Fibroblast of peridontal ligament (primary cell): ENCODE measurements at regions not wholly inside any gene's neighbourhood (a gene's known extent, or its start where the extent isn't known, plus 50 kb on each side); places are given as distances from the start of the nearest gene placed in this dataset.
A peak's percentile ranks its signal among the peaks of the same experiment; 100 is the strongest.

Experiments
- DNase-seq: peaks from one replicate; pipeline ENCODE4 v3.0.0-alpha.2; 2010; ENCODE audit errors: extremely low read depth

DNA sequence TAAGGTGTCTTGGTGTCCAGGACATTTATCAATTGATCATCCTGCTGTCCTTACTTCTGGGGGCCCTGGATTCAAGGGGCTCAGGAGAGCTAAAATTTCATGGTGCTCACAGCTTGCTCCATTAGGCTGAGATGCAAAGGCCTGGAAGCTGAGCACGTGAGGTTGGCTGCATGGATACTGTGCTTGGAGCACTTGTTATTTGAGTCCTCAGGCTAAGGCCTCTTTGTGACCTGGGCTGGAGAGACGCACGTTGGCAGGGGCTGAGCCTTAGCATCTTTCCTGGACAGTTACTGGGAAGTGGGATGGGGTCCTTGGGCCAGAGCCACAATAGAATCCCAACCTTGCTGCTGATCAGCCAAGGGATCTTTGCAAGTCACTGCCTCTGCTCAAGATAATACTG lies 151.2 kb upstream of the HS6ST1 start:
- no peak for DNase-seq

- peak; percentile 37 for DNase-seq
Measured at GRCh38 chr2:128472789-128473174, 154.1 kb upstream of the HS6ST1 start.

DNA sequence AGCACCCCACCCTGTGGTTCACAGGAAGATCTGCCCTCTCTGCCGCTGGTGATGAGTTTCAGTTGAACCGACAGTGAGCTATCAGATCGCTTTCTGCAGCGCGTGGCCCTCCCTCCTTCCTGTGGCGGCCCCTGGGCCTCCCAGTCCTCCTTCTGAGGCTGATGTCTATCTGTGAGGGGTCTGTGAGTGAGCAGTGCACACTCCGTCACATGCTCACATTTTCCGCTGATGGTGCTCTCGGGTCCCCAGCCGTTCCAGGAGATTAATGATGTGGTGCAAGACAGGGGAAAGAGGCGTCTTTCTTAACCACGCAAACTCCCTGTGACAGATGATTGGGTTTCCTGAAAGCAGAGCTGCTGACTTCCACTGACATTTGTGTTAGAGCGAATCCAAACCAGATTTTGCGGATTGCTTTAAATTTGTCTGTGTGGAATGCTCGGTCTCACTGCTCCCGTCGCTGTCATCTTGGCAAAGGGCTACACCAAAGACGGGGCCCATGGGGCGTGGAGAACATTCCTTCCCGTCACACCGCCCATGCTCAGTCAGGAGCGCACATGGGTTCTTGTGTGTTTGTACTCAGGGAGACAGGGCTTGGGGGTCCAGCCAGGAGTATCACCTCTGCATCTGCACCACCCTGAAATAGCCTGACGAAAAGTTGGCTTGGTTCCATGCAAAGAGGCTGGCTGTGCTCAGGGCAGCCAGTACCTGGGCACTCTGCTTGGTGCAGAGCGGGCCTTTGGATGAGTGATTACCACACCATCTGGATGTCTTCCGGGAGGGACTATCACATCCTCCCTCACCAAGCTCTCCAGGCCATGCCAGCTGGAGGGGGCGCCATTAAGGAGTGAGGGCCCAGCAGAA lies 154.7 kb upstream of the HS6ST1 start:
- peak; percentile 73 for DNase-seq

DNA sequence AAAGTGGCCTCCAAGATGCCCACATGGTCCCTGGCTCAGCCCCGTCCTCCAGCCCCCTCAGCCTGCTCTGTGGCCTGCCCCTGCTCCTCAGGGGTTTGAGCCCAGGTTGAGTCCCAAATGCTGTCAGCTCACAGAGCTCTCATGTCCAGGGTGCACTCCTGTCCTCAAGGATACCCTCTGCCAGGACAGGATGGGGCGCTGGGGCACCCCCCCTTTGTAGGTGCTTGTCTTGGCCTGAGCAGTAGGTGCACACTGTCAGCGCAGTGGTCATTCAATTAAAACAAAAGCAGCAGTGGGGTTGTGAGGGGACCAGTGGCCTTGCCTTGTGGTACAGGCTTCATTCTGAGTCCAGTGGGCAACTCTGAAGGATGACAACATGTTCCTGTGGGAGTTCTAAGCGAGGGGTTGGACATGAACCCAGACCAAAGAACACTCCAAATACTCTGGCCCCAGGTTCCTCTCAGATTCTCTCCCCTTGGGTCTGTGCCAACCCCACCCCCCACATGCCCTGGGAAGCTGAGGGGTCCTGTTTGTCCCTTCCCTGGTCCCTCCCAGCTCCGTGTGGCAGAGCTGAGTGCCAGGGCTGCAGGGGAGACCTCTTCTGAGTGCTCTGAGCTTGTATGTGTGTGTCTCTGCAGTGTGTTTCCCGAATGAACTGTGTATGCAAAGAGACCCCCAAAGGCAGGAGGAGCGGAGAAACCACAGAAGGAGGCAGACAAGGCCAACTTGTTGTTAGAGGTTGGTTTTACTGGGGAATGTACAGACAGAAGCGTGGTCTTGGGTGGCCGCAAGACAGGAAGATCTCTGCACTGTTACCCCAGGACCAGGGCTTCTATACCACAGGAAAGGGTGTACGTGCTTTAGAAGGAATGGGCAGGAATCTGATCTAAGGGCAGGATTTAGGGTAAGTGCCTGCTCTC lies 155.6 kb upstream of the HS6ST1 start:
- DNase-seq = no peak

DNA sequence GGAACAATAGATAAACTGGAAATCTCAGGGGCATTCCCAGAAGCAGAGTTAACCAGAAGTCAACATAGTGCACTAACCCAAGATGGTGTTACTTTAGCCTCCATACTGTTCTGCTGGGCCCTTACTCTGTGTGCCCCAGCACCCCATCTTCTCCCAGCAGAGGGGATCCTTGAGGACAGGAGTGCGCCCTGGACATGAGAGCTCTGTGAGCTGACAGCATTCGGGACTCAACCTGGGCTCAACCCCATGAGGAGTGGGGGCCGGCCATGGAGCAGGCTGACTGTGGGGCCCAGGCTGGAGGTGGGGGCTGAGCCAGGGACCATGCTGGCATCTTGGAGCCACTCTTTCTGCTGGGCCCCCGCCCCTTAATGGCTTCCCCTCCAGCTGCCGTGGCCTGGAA lies 156.3 kb upstream of the HS6ST1 start:
- DNase-seq = no peak

- no peak for DNase-seq
Measured at GRCh38 chr2:128475427-128476211, 157.0 kb upstream of the HS6ST1 start.

- DNase-seq = no peak
Measured at GRCh38 chr2:128477026-128477820, 158.6 kb upstream of the HS6ST1 start.

DNA sequence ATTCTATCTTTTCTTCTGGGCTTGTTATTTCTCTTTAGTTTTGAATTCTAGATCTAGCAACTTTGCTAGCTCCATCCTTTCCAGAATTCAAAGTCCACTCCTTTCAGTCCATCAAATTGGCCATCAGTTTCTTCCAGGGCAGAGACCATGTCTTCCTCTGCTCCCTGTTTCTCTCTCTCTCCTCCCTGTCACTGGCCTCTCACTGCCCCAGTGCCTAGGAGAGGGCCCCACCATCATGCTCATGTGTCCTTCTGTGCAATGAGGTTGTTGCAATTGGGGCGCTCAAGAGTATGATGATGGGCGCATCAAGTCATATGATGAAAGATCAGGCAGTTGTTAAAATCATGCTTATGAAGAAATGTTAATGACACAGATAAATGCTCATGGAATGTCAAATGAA lies 159.2 kb upstream of the HS6ST1 start:
- DNase-seq = no peak

- no peak for DNase-seq
Measured at GRCh38 chr2:128485761-128486639, 167.3 kb upstream of the HS6ST1 start.

GRCh38 chr2:128486640-128487375 lies 168.1 kb upstream of the HS6ST1 start:
- DNase-seq = no peak

DNA sequence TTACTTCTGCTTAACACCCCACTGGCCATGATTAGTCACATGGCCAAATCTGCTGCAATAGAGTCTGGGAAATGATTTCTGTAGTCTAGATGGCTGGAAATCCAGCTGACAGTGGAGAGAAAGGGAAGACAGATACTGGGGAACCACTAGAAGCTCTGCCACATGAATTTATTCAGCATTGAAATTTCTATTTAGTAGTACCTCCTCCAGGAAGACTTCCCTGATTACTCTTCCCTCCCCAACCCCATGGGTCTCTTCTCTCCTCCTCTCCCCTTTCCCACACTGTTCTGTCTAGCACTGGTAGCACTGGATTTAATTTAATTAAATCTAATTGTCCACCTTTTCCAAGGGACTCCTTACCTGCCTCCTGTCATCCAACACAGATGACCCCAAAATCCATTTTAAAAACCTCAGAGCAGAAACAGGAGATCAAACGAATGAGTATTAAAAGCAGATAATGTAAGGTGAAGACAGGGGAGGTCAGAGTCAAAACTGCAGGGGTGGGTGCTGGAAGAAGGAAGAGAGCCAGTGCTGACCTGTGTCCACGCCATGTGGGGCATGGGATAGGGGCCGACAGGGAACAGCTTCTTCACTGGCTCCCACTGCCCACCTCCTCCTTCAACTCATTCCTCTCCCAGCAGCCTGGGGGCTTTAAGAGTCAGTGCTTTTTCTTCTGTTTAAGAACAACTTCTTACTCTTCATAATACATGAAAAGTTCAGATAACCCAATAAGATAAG lies 169.2 kb upstream of the HS6ST1 start:
- DNase-seq = no peak

GRCh38 chr2:128488434-128488833 lies 169.8 kb upstream of the HS6ST1 start:
- DNase-seq = no peak

DNA sequence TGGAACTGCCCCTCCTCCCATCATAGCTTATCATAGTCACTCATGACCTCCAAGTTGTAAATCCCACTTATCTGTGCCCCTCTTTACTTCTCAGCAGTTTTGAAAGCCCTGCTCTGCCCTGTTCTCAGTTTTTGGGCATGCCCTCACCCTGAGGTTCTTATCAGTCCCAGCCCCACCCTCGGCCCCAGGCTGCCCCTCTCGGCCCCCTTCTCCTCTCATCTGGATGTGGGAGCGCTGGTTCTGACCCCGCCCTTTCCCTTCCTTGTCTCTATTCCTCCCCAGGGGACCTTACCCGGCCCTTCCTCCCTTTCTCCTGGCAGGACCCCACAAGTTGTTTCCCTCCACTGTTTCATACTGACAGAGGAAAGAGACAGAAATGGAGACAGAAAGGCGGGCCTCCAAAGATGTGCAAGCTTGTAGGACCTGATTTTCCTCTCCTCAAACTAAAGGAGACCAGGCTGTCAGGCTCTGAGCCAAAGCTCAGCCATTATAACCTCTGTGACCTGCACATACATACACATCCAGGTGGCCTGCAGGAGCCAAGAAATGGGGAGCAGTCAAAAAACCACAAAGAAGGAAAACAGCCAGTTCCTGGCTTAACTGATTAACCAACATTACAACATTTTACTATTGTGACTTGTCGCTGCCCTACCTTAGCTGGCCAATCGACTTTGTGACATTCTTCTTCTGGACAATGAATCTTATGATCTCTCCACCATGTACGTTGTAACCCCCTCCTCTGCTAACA lies 171.0 kb upstream of the HS6ST1 start:
- no peak for DNase-seq

- no peak for DNase-seq
Measured at GRCh38 chr2:128490321-128490720, 171.7 kb upstream of the HS6ST1 start.

DNA sequence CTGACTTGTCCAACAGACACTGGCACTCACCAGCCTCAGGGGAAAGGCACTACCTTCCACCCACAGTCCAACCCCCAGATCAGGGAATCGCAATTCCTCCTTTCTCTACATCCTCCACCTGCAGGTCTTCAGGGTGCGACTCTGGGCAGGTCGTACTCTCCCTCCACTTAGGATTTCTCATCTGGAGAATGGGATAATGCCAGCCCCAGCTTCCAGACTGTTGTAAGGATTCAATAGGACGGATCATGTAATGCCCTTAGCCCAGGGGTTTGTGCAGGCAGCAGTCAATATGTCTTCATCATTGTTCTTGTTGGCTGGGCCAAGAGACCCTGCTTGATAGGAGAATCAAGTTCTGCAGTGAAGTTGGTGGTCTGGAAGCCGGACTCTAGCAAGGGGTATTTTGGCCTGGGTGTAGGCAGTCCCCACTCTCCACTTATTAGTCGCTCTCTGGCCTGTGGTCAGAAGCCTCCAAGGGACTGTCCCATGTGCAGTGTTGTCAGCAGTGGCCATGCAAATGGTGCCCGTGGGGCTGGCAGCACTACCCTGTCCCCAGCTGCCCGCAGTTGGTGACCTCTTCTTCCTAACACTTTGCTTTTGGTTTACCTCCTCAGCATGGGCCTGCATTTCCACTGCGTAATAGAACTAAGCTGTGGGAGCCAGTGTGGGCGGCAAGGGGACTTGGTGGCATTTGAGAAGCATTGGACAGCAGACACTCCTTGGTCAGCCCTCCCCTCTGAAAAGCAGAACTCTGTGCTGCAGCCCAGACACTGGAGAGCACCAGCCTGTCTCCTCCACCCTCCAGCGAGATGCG lies 172.4 kb upstream of the HS6ST1 start:
- DNase-seq = no peak

DNA sequence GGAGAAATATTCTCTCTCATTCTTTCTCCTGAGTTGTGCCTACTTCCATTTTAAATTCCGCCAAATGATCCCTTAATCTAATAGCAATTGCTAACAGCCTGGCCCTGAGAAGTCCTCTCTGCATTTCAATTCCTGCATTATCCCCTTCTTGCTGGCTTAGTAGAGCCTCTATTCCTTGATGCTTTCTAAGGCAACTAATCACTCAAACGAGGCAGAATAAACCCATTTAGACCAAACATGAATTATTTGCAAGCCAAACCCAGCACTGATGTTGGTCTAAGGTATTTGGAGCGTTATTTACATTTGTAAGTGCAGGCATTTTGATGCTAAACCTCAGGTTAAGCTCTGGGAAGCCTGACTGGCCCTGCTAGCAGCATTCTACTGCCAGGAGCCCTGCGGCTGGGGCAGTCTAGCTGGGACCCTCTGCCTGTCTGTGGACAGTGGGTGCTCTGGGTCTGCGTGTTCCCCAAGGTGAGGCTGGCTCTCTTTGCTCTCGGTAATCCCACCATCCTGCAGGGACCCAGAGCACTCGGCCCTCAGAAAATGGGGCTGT lies 173.1 kb upstream of the HS6ST1 start:
- DNase-seq = no peak
